ENCODE measurements at regions not wholly inside any gene's neighbourhood (a gene's known extent, or its start where the extent isn't known, plus 50 kb on each side); places are given as distances from the start of the nearest gene placed in this dataset.

- no peak for DNase-seq (ENCODE audit: low spot score)
- no peaks in the 10 kb centered on the region for H3K36me3 Mint-ChIP-seq (ENCODE audit: low read depth)
- no peaks in the 10 kb centered on the region for H3K4me1 Mint-ChIP-seq (ENCODE audit: low read depth)
- no peak overlapping the region for H3K27ac Mint-ChIP-seq (ENCODE audit: unreplicated experiment)
- H3K9me3 Mint-ChIP-seq (ENCODE audit: low read depth) = peaks cover 44% of the 10 kb centered on the region
- no peak overlapping the region for H3K4me3 Mint-ChIP-seq (ENCODE audit: unreplicated experiment)
- H3K27me3 Mint-ChIP-seq (ENCODE audit: low read depth) = no peaks in the 10 kb centered on the region
- TF ChIP-seq CTCF (IDR thresholded peaks at IDR 0.05) = no peak
Observed at GRCh38 chr21:23799376-23799775, 1807.9 kb downstream of the MRPL39 start.

DNA sequence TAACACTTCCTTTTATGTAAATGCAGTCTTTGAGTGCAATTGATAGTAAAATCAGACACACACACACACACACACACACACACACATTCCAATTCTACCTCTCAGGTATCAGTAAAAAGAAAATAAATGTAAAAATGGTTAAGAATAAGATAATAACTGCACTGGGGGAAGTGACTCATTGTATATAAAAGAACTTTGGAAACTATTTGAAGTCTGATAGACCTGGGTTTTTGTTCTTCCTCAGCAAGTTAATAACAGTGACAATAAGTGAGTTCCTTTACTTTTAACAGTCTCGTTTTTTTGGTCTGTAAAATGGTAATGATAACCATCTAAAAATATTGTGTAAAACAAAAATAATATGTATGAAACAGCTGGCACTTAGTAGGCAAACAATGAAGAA lies 1815.0 kb downstream of the MRPL39 start:
- H3K4me3 Mint-ChIP-seq (ENCODE audit: unreplicated experiment) = no peak overlapping the region
- no peaks in the 10 kb centered on the region for H3K36me3 Mint-ChIP-seq (ENCODE audit: low read depth)
- peaks cover 47% of the 10 kb centered on the region for H3K9me3 Mint-ChIP-seq (ENCODE audit: low read depth)
- H3K4me1 Mint-ChIP-seq (ENCODE audit: low read depth) = no peaks in the 10 kb centered on the region
- TF ChIP-seq CTCF (IDR thresholded peaks at IDR 0.05) = no peak
- DNase-seq (ENCODE audit: low spot score) = no peak
- no peak overlapping the region for H3K27ac Mint-ChIP-seq (ENCODE audit: unreplicated experiment)
- no peaks in the 10 kb centered on the region for H3K27me3 Mint-ChIP-seq (ENCODE audit: low read depth)

- H3K4me1 Mint-ChIP-seq (ENCODE audit: low read depth) = no peaks in the 10 kb centered on the region
- H3K9me3 Mint-ChIP-seq (ENCODE audit: low read depth) = peaks cover 45% of the 10 kb centered on the region
- no peak overlapping the region for H3K27ac Mint-ChIP-seq (ENCODE audit: unreplicated experiment)
- H3K4me3 Mint-ChIP-seq (ENCODE audit: unreplicated experiment) = no peak overlapping the region
- no peaks in the 10 kb centered on the region for H3K36me3 Mint-ChIP-seq (ENCODE audit: low read depth)
- no peaks in the 10 kb centered on the region for H3K27me3 Mint-ChIP-seq (ENCODE audit: low read depth)
- no peak for DNase-seq (ENCODE audit: low spot score)
- no peak for TF ChIP-seq CTCF (IDR thresholded peaks at IDR 0.05)
Observed at GRCh38 chr21:23789864-23790263, 1817.4 kb downstream of the MRPL39 start.

DNA sequence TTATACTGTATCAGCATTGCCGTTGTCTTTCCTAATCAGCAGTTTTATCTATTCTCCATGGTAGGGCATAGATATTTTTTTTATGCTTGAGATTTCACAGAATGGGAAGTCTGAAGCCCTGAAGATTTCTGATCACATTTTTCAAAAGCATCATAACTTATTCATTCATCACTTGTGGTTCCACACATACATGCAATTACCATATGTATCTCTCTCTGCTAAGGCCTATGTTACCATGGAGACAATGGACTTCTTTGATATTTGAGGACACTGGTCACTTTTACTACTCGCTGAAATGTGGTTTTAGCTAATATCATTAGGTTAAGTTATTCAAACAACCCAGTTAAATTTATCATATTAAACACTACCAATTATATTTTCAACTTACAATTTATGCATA lies 1827.0 kb downstream of the MRPL39 start:
- peaks cover 42% of the 10 kb centered on the region for H3K9me3 Mint-ChIP-seq (ENCODE audit: low read depth)
- H3K4me3 Mint-ChIP-seq (ENCODE audit: unreplicated experiment) = no peak overlapping the region
- TF ChIP-seq CTCF (IDR thresholded peaks at IDR 0.05) = no peak
- H3K27ac Mint-ChIP-seq (ENCODE audit: unreplicated experiment) = no peak overlapping the region
- no peaks in the 10 kb centered on the region for H3K36me3 Mint-ChIP-seq (ENCODE audit: low read depth)
- no peaks in the 10 kb centered on the region for H3K4me1 Mint-ChIP-seq (ENCODE audit: low read depth)
- no peak for DNase-seq (ENCODE audit: low spot score)
- H3K27me3 Mint-ChIP-seq (ENCODE audit: low read depth) = no peaks in the 10 kb centered on the region

- Mint-ChIP-seq H3K36me3 (ENCODE audit: low read depth) (no peaks in the 10 kb centered on the region), H3K27ac (ENCODE audit: unreplicated experiment) (no peak overlapping the region), H3K4me3 (ENCODE audit: unreplicated experiment) (no peak overlapping the region), H3K9me3 (ENCODE audit: low read depth) (peaks cover 51% of the 10 kb centered on the region), H3K4me1 (ENCODE audit: low read depth) (no peaks in the 10 kb centered on the region), H3K27me3 (ENCODE audit: low read depth) (no peaks in the 10 kb centered on the region)
- no peak for TF ChIP-seq CTCF (IDR thresholded peaks at IDR 0.05)
- DNase-seq (ENCODE audit: low spot score) = no peak
Observed at GRCh38 chr21:23743821-23744220, 1863.5 kb downstream of the MRPL39 start.

Data from chondrocyte (in vitro differentiated cells).